H9 (cell line): ENCODE measurements at regions not wholly inside any gene's neighbourhood (a gene's known extent, or its start where the extent isn't known, plus 50 kb on each side); places are given as distances from the start of the nearest gene placed in this dataset.

Experiments
- DNase-seq: peaks from one replicate; pipeline ENCODE4 v3.0.0-alpha.2; 2017
- H2AFZ ChIP-seq: one replicate; pipeline ENCODE4 v1.6.1; 2013; ENCODE audit warnings: mild to moderate bottlenecking, low read length, control low read depth, moderate library complexity
- H2AK5ac ChIP-seq: 2 replicates; pipeline ENCODE4 v1.6.1; 2013; ENCODE audit warnings: low read length, control low read depth, mixed read lengths; ENCODE audit not compliant: insufficient read length
- H2BK120ac ChIP-seq: one replicate; pipeline ENCODE4 v1.6.1; 2013; ENCODE audit warnings: low read depth, mild to moderate bottlenecking, low read length, control low read depth, inconsistent platforms; ENCODE audit not compliant: poor library complexity, severe bottlenecking
- H2BK12ac ChIP-seq: 2 replicates; pipeline ENCODE4 v1.6.1; 2013; ENCODE audit warnings: low read length, control low read depth, mixed read lengths, low read depth; ENCODE audit not compliant: insufficient read length
- H2BK15ac ChIP-seq: 2 replicates; pipeline ENCODE4 v1.6.1; 2013; ENCODE audit warnings: low read depth, low read length, control low read depth
- H2BK20ac ChIP-seq: one replicate; pipeline ENCODE4 v1.6.1; 2013; ENCODE audit warnings: low read depth, mild to moderate bottlenecking, low read length, control low read depth, inconsistent platforms; ENCODE audit not compliant: poor library complexity, severe bottlenecking
- H2BK5ac ChIP-seq: 2 replicates; pipeline ENCODE4 v1.6.1; 2013; ENCODE audit warnings: low read length, control low read depth, mixed read lengths; ENCODE audit not compliant: insufficient read length
- H3K14ac ChIP-seq: 2 replicates; pipeline ENCODE4 v1.6.1; 2013; ENCODE audit warnings: low read length, control low read depth; ENCODE audit not compliant: insufficient read depth
- H3K18ac ChIP-seq: 2 replicates; pipeline ENCODE4 v1.6.1; 2013; ENCODE audit warnings: low read depth, mild to moderate bottlenecking, mixed read lengths, low read length, control low read depth; ENCODE audit not compliant: insufficient read length
- H3K23ac ChIP-seq: 2 replicates; pipeline ENCODE4 v1.6.1; 2013; ENCODE audit warnings: low read length, control low read depth, mixed read lengths, low read depth; ENCODE audit not compliant: insufficient read length
- H3K23me2 ChIP-seq: 2 replicates; pipeline ENCODE4 v1.6.1; 2013; ENCODE audit warnings: low read depth, mild to moderate bottlenecking, mixed read lengths, low read length, control low read depth; ENCODE audit not compliant: insufficient read length, poor library complexity, severe bottlenecking
- H3K27ac ChIP-seq: 2 replicates; pipeline ENCODE4 v1.5.1; 2013; ENCODE audit warnings: low read length, control low read depth, mixed read lengths, low read depth; ENCODE audit not compliant: insufficient read length
- H3K27me3 ChIP-seq: 2 replicates; pipeline ENCODE4 v1.6.1; 2013; ENCODE audit warnings: low read length, control low read depth, inconsistent platforms; ENCODE audit not compliant: insufficient read depth
- H3K4ac ChIP-seq: 2 replicates; pipeline ENCODE4 v1.6.1; 2013; ENCODE audit warnings: low read depth, mild to moderate bottlenecking, control low read depth, inconsistent platforms, low read length, moderate library complexity
- H3K4me1 ChIP-seq: 2 replicates; pipeline ENCODE4 v1.6.1; 2013; ENCODE audit warnings: low read length, control low read depth, inconsistent platforms; ENCODE audit not compliant: insufficient read depth
- H3K4me2 ChIP-seq: 2 replicates; pipeline ENCODE4 v1.6.1; 2013; ENCODE audit warnings: low read length, control low read depth, mixed read lengths; ENCODE audit not compliant: insufficient read length, insufficient read depth
- H3K56ac ChIP-seq: 2 replicates; pipeline ENCODE4 v1.6.1; 2013; ENCODE audit warnings: low read depth, mild to moderate bottlenecking, mixed read lengths, low read length, control low read depth; ENCODE audit not compliant: insufficient read length
- H3K79me1 ChIP-seq: 2 replicates; pipeline ENCODE4 v1.6.1; 2013; ENCODE audit warnings: low read depth, mild to moderate bottlenecking, moderate library complexity, low read length, control low read depth, inconsistent platforms; ENCODE audit not compliant: insufficient read depth, poor library complexity, severe bottlenecking
- H3K79me2 ChIP-seq: 2 replicates; pipeline ENCODE4 v1.6.1; 2013; ENCODE audit warnings: low read length, control low read depth, inconsistent platforms; ENCODE audit not compliant: insufficient read depth
- H3K9ac ChIP-seq: 2 replicates; pipeline ENCODE4 v1.6.1; 2013; ENCODE audit warnings: low read length, control low read depth, mixed read lengths; ENCODE audit not compliant: insufficient read length; ENCODE audit errors: extremely low read depth
- H3K9me3 ChIP-seq: one replicate; pipeline ENCODE4 v1.6.1; 2013; ENCODE audit warnings: low read depth, low read length, inconsistent platforms; ENCODE audit not compliant: control insufficient read depth
- H3T11ph ChIP-seq: one replicate; pipeline ENCODE4 v1.6.1; 2013; ENCODE audit warnings: mild to moderate bottlenecking, low read length, control low read depth, inconsistent platforms
- H4K20me1 ChIP-seq: one replicate; pipeline ENCODE4 v1.6.1; 2013; ENCODE audit not compliant: control insufficient read depth, insufficient read length, insufficient read depth
- H4K5ac ChIP-seq: 2 replicates; pipeline ENCODE4 v1.6.1; 2013; ENCODE audit warnings: low read depth, mild to moderate bottlenecking, mixed read lengths, low read length, control low read depth; ENCODE audit not compliant: insufficient read length
- H4K8ac ChIP-seq: replicated peaks from 2 replicates; pipeline ENCODE4 v1.6.1; 2013; ENCODE audit warnings: low read length, control low read depth, mixed read lengths, low read depth; ENCODE audit not compliant: insufficient read length
- H4K91ac ChIP-seq: 2 replicates; pipeline ENCODE4 v1.6.1; 2013; ENCODE audit warnings: low read depth, mild to moderate bottlenecking, moderate library complexity, mixed read lengths, low read length, control low read depth; ENCODE audit not compliant: insufficient read length
- H3K27ac Mint-ChIP-seq, 3 experiments: 2 replicates in 2 of 3; 3 replicates in 1 of 3; pipeline ENCODE4 v1.8.0; 2020 to 2021; ENCODE audit warnings: mixed read lengths in 3 of 3, mild to moderate bottlenecking in 1 of 3, moderate library complexity in 1 of 3
- H3K27me3 Mint-ChIP-seq: 2 replicates; pipeline ENCODE4 v1.8.0; 2021; ENCODE audit warnings: low read depth, mild to moderate bottlenecking, moderate library complexity, mixed read lengths
- H3K36me3 Mint-ChIP-seq, 3 experiments: 2 replicates in 2 of 3; 3 replicates in 1 of 3; pipeline ENCODE4 v1.8.0; 2020 to 2021; ENCODE audit warnings: low read depth in 3 of 3, mixed read lengths in 3 of 3; ENCODE audit not compliant: insufficient read depth in 1 of 3
- H3K4me1 Mint-ChIP-seq, 2 experiments: 2 replicates each; pipeline ENCODE4 v1.8.0; 2020; ENCODE audit warnings: mixed read lengths in 2 of 2
- H3K4me3 Mint-ChIP-seq, 2 experiments: 2 replicates in 1 of 2; 3 replicates in 1 of 2; pipeline ENCODE4 v1.8.0; 2020 to 2021; ENCODE audit warnings: mild to moderate bottlenecking in 2 of 2, mixed read lengths in 2 of 2, moderate library complexity in 1 of 2
- H3K9me3 Mint-ChIP-seq, 2 experiments: 2 replicates in 1 of 2; 3 replicates in 1 of 2; pipeline ENCODE4 v1.8.0; 2020; ENCODE audit warnings: mild to moderate bottlenecking in 2 of 2, mixed read lengths in 2 of 2, moderate library complexity in 1 of 2
- CTCF ChIP-seq: fragments of 200-600 bp; sonication (generic); conservative IDR thresholded peaks from 3 replicates; pipeline ENCODE4 v1.8.0; 2021; ENCODE audit warnings: antibody characterized with exemption, mild to moderate bottlenecking
- WGBS: extraction: QIAGEN DNeasy Blood & Tissue Kit; methylation state at CpG from one replicate; pipeline ENCODE4 v1.1.7; 2013; ENCODE audit warnings: missing lambda C conversion rate, low lambda C conversion rate, mixed read lengths; ENCODE audit not compliant: insufficient read length; ENCODE audit errors: extremely low coverage; 5-methylcytosine and 5-hydroxymethylcytosine counted together

DNA sequence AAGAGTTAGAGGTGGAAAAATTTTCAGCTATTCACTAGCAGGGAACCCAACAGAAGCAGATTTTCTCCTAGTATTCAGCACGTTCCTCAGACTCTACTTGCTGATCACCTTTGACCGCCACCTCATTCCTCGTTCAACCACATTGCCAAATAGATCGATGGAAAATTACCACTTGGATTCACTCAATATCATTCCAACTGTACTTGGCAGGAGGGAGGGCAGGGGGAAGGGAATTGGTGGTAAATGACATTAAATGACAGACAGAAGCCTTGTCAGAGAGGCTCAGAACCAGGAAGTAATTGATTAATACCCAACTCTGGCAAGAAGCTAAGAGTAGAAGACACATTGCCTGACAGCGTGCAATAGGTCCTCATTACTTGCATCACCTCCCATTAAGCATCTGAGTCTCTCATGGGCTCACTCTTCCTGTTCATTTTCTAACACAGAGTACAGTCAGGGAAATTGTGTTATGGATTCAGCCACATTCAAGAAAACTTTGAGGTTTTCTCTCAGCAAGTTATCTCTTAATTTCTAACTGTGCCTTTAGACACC lies 240.5 kb upstream of the FAT3 start:
- Histone ChIP-seq H3K4me2 (no peak overlapping the region), H3K79me2 (no peaks in the 10 kb centered on the region), H3K79me1 (no peaks in the 10 kb centered on the region), H4K8ac (no peak overlapping the region), H2BK120ac (no peak overlapping the region), H3T11ph (no peak overlapping the region), H3K9ac (no peak overlapping the region), H2BK15ac (no peak overlapping the region), H4K5ac (no peak overlapping the region), H3K14ac (no peak overlapping the region), H3K4ac (no peak overlapping the region), H3K23me2 (no peaks in the 10 kb centered on the region), H3K27me3 (no peaks in the 10 kb centered on the region), H3K4me1 (no peaks in the 10 kb centered on the region), H3K27ac (no peak overlapping the region), H2BK5ac (no peak overlapping the region), H2BK20ac (no peak overlapping the region), H2BK12ac (no peak overlapping the region), H4K20me1 (no peaks in the 10 kb centered on the region), H3K9me3 (no peaks in the 10 kb centered on the region), H3K23ac (no peak overlapping the region), H3K56ac (no peak overlapping the region), H4K91ac (no peak overlapping the region), H2AFZ (no peak overlapping the region), H3K18ac (no peak overlapping the region), H2AK5ac (no peak overlapping the region)
- DNase-seq: no peak
- Mint-ChIP-seq H3K27me3 (no peaks in the 10 kb centered on the region; the same call in 1 of the 2 replicates), H3K9me3 (peaks cover 0 to 8% of the 10 kb centered on the region in 2 experiments; a peak in 3 of 5 replicates), H3K4me3 (no peak overlapping the region), H3K27ac (no peak overlapping the region; a peak in 1 of 7 replicates), H3K4me1 (peaks cover 13 to 18% of the 10 kb centered on the region in 2 experiments), H3K36me3 (no peaks in the 10 kb centered on the region; a peak in 2 of 7 replicates)
- WGBS: no CpG with 5 or more reads among the region's 5 CpGs
- TF ChIP-seq CTCF: no peak
